H1 (cell line): ENCODE measurements at regions not wholly inside any gene's neighbourhood (a gene's known extent, or its start where the extent isn't known, plus 50 kb on each side); places are given as distances from the start of the nearest gene placed in this dataset.

ENCODE experiments used
- CTCF ChIP-seq, 3 experiments: IDR thresholded peaks; 1 replicate in 2 of 3; 2 replicates in 1 of 3; pipeline versions ENCODE4 v1.5.1 to v1.6.1; 2011; ENCODE audit warnings: low read length in 3 of 3, mild to moderate bottlenecking in 3 of 3, inconsistent platforms in 2 of 3, low read depth in 1 of 3, moderate library complexity in 1 of 3; ENCODE audit not compliant: insufficient read depth in 1 of 3; ENCODE audit errors: control extremely low read depth in 1 of 3
- SP1 ChIP-seq: IDR thresholded peaks from 2 replicates; pipeline ENCODE4 v1.6.1; 2011; ENCODE audit warnings: low read depth, low read length
- SUZ12 ChIP-seq: fragments of 200-600 bp; sonication (generic); IDR thresholded peaks from 2 replicates; pipeline ENCODE4 v1.6.1; 2012; ENCODE audit warnings: mild to moderate bottlenecking, inconsistent platforms, low read length, moderate library complexity, mixed read lengths
- TEAD4 ChIP-seq: IDR thresholded peaks from 2 replicates; pipeline ENCODE4 v1.6.1; 2012; ENCODE audit warnings: low read depth, low read length, inconsistent platforms, mixed read lengths

GRCh38 chr1:219847215-219847855 lies 81.0 kb downstream of the SLC30A10 start (continued):
- no peak for TF ChIP-seq CTCF (IDR thresholded peaks at IDR 0.05; ENCODE audit: control extremely low read depth in 1 of 3, insufficient read depth in 1 of 3, low read depth in 1 of 3, low read length in 3 of 3)
- TF ChIP-seq SP1 = no peak
- no peak for TF ChIP-seq TEAD4
- TF ChIP-seq SUZ12 = no peak
